Adipose tissue (tissue), 3 donors: ENCODE measurements at regions not wholly inside any gene's neighbourhood (a gene's known extent, or its start where the extent isn't known, plus 50 kb on each side); places are given as distances from the start of the nearest gene placed in this dataset.
"Not testable (repeated sequence)": the region's sequence is repeated elsewhere in the genome, so short reads cannot be mapped to it uniquely, and the experiment has no call there.

Experiments
- H3K27ac ChIP-seq: one replicate; pipeline ENCODE4 v1.5.1; 2013; ENCODE audit warnings: low read depth, low read length
- WGBS, 3 donors: extraction: QIAGEN DNeasy Blood & Tissue Kit; methylation state at CpG; one replicate each; pipeline ENCODE4 v1.1.7; 2013; 5-methylcytosine and 5-hydroxymethylcytosine counted together
- donor health status: healthy with polysubstance abuse.
- donor health status: Bipolar disorder and iron deficiency.
- donor health status: healthy.

DNA sequence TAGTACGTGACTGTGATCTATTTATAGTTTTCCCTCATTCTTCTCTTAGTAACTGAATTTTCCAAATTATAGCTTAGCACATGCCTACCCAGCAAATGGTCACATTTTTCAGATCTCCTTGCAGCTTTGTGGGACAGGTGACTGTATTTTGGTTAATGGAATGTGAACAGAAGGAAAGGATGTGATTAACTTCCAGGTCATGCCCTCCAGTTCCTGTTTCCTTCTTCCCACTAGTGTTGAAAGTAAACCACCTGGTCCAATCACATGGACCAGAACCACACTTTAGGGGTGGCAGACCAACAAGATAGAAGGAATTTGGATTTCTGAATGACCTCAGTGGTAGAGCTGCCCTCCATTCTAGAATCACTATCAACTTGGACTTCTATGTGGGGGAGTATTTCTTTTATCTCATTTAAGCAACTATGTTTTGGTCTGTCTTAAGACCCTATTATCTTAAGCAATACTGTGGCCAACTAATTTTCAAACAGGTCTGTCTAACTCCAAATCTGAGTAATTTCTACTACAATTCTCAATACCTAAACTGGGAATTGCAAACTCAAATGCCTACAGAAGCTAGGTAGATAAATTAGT, 76.0 kb upstream of the TSC22D2 start:
- no peak overlapping the region for H3K27ac ChIP-seq
- WGBS, 3 donors = 33 to 75% (median 73%) methylated on average over 1 of the region's 1 CpG

- WGBS, 3 donors = 78 to 92% (median 83%) methylated on average over 2 of the region's 2 CpGs
- no peak overlapping the region for H3K27ac ChIP-seq
These were observed 77.2 kb upstream of the TSC22D2 start for GRCh38 chr3:150330872-150331271.

DNA sequence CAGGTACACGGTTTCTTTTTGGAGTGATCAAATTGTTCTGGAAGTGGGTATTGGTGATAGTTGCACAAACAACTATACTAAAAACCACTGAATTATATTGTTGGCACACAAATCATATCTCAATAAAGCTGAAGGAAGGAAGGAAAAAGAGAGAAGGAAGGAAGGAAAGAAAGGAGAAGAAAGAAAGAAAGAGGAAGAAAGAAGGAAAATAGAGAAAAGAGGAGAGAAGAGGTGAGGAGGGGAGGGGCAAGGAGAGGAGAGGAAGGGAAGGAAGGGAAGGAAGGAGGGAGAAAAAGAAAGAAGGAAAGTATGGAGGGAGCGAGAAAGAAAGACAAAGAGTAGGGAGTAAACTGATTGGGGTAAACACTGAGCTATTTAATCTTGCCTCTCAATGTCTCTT, 77.9 kb upstream of the TSC22D2 start:
- 67 to 94% (median 90%) methylated on average over 2 of the region's 2 CpGs for WGBS, 3 donors
- no peak overlapping the region for H3K27ac ChIP-seq

GRCh38 chr3:150329408-150329807, 78.7 kb upstream of the TSC22D2 start:
- 77 to 100% (median 93%) methylated on average over 1 of the region's 1 CpG for WGBS, 3 donors
- no peak overlapping the region for H3K27ac ChIP-seq

DNA sequence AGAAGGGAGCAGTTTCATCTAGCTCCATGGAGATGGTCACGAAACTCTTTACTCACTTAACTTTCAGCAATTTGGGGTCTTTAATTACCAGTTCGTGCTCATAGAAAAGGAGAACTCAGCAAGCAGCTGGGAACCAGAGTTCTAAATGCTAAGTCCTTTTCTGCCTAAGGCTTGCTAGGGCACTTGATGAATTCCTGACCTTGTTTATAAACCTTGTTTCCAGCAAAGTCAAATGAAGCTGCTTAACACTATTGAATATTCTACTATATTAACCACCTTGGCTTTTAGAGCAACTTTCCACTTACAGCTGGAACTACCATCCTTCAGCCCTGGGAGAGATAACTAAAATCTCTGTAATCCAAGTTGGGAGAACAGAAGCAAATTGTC, 79.5 kb upstream of the TSC22D2 start:
- H3K27ac ChIP-seq = no peak overlapping the region
- WGBS, 3 donors = 86 to 100% (median 90%) methylated on average over 2 of the region's 2 CpGs

DNA sequence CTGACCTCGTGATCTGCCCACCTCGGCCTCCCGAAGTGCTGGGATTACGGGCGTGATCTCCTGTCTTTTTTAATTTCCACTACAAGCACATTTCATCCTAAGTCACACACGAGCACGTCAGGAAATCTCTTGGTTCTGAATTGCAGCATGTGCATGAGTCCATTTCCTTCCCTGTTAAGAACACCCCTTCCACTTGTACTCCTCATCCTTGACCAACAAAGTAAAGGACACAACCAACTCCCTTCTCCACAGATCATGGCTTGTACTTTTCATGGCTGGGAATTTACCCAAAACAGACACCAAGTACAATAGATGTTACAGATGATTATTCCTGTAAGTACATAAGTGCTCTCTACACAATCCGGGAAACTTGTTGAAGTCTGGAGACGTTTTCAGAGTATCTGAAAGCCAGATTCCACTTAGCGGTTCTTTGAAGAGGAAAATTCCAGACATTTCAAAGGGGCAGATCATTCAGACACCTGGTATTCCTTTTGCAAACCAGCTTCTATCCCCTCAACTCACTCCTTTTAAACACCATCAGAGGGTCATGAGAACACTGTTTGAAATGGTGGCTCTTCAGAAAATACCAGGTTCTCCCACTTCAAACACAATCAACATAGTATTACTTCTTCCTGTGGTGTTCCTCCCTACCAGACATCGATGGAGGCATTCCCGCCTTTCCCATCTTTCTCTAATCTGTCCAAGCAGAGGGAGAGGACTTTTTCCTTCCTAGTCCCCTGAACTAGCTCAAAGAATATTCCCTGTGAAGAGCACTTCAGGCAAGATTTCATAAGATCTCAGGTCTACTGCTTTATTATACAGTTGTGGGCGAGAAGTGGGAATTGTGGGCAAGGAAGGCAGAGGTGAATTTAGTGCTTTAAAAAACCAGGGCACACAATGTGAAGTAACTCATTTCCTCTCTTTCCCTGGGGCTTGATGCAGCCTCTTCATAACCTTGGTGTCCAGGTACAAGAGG, 80.1 kb upstream of the TSC22D2 start:
- H3K27ac ChIP-seq = no peak overlapping the region
- WGBS, 3 donors = 81 to 88% (median 84%) methylated on average over 13 of the region's 13 CpGs

DNA sequence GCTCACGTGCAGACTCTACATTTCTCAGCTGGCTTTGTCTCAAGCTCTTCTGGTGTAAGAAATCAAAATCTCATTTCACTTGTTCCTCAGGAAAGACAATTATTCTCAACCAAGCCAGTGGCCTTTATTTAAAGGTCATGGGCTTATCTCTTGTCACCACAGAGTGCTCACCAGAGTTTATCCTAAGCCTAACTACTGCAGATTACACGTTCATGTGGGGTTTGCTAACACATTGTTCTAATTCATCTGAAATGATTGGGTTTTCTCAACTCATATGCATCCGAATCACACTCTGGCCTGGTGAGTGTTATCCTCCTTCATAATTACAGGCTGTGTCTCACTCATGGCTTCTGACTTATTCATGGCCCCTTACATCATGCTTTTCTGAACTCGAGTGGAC, 83.3 kb upstream of the TSC22D2 start:
- WGBS, 3 donors = 77 to 84% (median 81%) methylated on average over 4 of the region's 4 CpGs

DNA sequence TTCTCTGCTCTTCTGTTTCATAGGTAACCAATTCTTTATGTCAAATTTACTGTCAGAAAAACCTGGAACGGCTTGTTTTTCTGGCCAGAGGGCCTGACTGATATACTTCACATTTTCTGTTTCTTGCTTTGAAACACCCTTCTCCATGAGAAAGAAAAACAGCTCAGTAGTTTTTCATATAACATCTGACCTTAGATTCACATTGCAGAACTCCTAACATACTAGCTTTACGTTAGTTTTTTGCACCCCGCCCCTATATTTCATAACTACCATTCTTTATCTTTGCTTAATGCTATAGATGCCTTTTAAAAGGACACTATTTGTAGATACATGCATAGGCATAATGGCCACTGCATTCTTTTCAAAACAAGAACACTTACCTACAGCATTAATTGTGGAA, 83.9 kb upstream of the TSC22D2 start:
- 72 to 90% (median 88%) methylated on average over 3 of the region's 3 CpGs for WGBS, 3 donors

More for the DNA sequence above, 83.3 kb upstream of the TSC22D2 start:
- H3K27ac ChIP-seq = no peak overlapping the region

DNA sequence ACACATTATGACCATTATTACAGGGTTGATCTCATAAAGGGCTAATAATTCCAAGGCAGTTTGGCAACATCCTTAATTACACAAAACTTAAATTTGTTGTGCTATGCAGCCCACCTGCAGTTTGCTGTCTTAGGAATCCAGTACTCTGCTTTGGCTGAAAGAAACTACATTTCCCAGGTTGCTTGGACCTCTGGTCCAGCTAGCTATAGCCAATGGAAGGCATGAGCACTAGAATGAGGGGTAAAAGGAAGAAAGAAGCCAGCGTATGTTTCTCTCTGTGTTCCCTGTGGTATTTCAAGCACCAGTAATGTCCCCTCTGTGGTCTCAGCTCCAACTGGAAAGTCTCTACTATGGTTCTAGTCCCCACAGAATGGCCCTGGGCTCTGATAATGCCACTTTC, 84.3 kb upstream of the TSC22D2 start:
- 76 to 92% (median 91%) methylated on average over 1 of the region's 1 CpG for WGBS, 3 donors
- H3K27ac ChIP-seq = no peak overlapping the region

More for the DNA sequence above, 83.9 kb upstream of the TSC22D2 start:
- no peak overlapping the region for H3K27ac ChIP-seq

DNA sequence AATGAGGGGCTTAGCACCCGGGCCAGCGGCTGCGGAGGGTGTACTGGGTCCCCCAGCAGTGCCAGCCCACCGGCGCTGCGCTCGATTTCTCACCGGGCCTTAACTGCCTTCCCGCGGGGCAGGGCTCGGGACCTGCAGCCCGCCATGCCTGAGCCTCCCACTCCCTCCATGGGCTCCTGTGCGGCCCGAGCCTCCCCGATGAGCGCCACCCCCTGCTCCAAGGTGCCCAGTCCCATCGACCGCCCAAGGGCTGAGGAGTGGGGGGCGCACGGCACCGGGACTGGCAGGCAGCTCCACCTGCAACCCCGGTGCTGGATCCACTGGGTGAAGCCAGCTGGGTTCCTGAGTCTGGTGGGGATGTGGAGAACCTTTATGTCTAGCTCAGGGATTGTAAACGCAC, 85.0 kb upstream of the TSC22D2 start:
- H3K27ac ChIP-seq = not testable (repeated sequence)
- 96 to 98% (median 97%) methylated on average over 8 to 23 of the region's 23 CpGs for WGBS, 3 donors

DNA sequence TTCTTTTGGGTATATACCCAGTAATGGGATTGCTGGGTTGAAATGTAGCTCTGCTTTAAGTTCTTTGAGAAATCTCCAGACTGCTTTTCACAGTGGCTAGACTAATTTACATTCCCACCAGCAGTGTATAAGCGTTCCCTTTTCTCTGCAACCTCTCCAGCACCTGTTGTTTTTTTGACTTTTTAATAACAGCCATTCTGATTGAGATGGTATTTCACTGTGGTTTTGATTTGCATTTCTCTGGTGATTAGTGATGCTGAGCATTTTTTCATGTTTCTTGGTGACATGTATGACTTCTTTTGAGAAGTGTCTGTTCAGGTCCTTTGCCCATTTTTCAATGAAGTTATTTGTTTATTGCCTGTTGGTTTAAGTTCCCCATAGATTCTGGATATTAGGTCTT, 87.1 kb upstream of the TSC22D2 start:
- H3K27ac ChIP-seq = not testable (repeated sequence)
- 0 to 63% (median 0%) methylated on average over 1 of the region's 1 CpG for WGBS, 3 donors

- no peak overlapping the region for H3K27ac ChIP-seq
These were observed 88.2 kb upstream of the TSC22D2 start for GRCh38 chr3:150319900-150320299.

DNA sequence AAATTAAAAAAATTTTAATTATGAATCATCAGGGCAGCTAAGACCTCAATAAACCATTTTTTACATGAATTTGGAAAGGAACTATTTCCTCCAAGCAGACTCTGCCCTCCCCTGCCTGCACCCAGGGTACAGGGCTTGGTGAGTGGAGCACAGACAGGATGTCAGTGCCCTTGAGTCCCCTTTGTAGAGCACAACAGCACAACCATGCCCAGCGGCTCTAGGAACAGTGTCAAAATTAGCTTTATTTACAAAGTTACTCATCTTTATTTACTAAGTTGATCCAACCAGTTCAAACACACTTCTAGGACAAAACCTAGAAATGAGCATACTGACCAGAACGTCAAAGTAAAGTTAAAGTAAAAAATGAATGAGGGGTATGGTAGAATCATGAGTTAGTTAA, 90.6 kb upstream of the TSC22D2 start:
- WGBS, 3 donors = 67 to 88% (median 80%) methylated on average over 2 of the region's 2 CpGs
- no peak overlapping the region for H3K27ac ChIP-seq

DNA sequence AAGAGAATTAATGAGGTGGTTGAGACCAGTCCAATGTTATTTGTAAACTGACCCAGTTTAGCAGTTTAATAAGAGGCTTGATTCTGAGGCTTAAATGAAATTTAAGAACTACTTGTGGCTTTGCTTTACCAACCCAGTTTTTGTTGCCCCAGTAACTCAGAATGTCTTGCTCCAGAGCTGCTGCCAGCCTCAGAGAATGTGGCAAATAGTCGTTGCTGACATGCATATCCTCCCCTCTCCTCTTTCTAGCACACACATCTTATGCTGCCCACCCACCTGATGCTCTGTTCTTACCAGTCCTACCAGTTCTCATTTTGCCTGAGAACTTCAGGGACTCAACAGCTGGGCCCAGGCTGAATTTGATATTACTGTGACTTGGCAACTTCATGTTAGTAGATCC, 92.4 kb upstream of the TSC22D2 start:
- 38 to 62% (median 53%) methylated on average over 1 of the region's 1 CpG for WGBS, 3 donors
- no peak overlapping the region for H3K27ac ChIP-seq

GRCh38 chr3:150314248-150315004, 93.7 kb upstream of the TSC22D2 start:
- 31 to 57% (median 56%) methylated on average over 5 of the region's 5 CpGs for WGBS, 3 donors
- H3K27ac ChIP-seq = no peak overlapping the region

DNA sequence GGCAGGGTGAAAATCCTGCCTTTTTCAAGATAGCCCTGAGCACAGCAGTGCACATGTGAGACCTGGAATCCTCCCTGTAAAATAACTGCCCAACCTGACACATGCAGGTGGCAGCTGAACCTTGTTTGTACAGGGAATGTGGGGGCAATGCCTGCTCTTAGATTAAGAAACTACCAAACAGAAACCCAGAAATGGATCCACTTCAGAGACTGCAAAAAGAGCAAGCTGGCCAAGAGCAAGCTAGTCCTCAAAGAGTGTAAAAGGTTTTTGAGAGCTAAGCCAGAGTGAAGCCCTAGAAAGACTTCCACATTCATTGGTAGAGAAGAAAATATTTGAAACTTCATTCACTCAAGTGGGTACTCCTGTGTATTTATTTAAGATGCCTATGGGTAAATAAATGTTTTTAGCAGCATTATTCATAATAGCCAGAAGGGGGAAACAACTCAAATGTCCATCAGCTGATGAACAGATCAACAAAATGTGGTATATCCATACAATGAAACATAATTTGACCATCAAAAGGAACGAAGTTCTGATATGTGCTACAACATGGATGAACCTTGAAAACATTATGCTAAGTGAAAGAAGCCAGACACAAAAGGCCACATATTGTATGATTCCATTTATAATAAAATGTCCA, 96.0 kb upstream of the TSC22D2 start:
- no peak overlapping the region for H3K27ac ChIP-seq
- WGBS, 3 donors = 91 to 95% (median 91%) methylated on average over 1 of the region's 1 CpG

- WGBS, 3 donors = 81 to 94% (median 84%) methylated on average over 1 of the region's 1 CpG
- no peak overlapping the region for H3K27ac ChIP-seq
These were observed 96.9 kb upstream of the TSC22D2 start for GRCh38 chr3:150311156-150311555.

GRCh38 chr3:150309557-150309956, 98.5 kb upstream of the TSC22D2 start:
- no peak overlapping the region for H3K27ac ChIP-seq
- WGBS, 3 donors = 89 to 92% (median 89%) methylated on average over 3 of the region's 3 CpGs

GRCh38 chr3:150309257-150309542, 98.9 kb upstream of the TSC22D2 start:
- H3K27ac ChIP-seq = no peak overlapping the region
